ENCODE measurements at regions not wholly inside any gene's neighbourhood (a gene's known extent, or its start where the extent isn't known, plus 50 kb on each side); places are given as distances from the start of the nearest gene placed in this dataset.

DNA sequence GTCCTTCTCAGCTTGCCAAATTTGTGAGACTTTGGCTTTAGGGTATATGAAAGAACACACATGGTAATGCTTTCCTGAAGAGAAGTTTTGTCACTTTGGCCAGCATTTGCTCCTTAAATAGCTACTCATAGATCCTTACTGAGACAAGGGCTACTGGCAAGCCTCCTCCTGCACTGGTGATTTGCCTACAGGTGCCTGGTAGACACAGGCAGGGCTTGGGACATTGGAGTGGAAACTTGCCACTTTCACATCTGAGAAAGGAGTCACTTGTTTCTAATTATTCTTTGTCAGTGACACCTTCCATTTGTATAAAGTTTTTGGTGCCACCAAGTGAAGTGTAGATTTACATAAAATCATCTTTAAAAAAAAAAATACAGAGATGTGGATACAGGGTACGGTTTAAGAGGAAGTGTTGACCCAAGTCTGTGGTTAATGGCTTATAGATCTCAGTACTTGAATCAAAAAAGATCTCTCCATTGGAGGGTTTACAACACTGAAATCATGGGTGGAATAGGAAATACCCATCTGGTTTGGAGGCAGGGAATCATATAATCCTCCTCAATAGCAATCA lies 132.8 kb upstream of the GADL1 start:
- DNase-seq = no peak
- no CpG with 5 or more reads among the region's 1 CpG for WGBS (ENCODE audit: extremely low coverage, insufficient coverage, insufficient read length)
- Histone ChIP-seq H3K4me2 (ENCODE audit: low read length) (no peak overlapping the region), H3K4me1 (ENCODE audit: control insufficient read depth in 1 of 2, insufficient read depth in 2 of 2, low read length in 2 of 2) (peaks cover 5 to 6% of the 10 kb centered on the region in 2 experiments), H3K27ac (ENCODE audit: low read depth, low read length) (no peak overlapping the region), H4K12ac (ENCODE audit: low read depth, low read length) (no peak overlapping the region), H3K14ac (ENCODE audit: low read length) (no peak overlapping the region), H3K9ac (ENCODE audit: low read length) (no peak overlapping the region), H3K18ac (ENCODE audit: low read length) (no peak overlapping the region), H3K27me3 (ENCODE audit: insufficient read depth, low read length) (no peaks in the 10 kb centered on the region), H2AFZ (ENCODE audit: insufficient read depth, low read length, poor library complexity) (no peak overlapping the region), H3K79me2 (ENCODE audit: control insufficient read depth, insufficient read depth, low read length, poor library complexity) (no peaks in the 10 kb centered on the region), H3K23ac (ENCODE audit: low read length) (no peak overlapping the region), H2AK5ac (ENCODE audit: low read length) (no peak overlapping the region), H3K9me3 (ENCODE audit: insufficient read depth, low read depth, low read length) (no peaks in the 10 kb centered on the region), H3K79me1 (ENCODE audit: low read length) (no peaks in the 10 kb centered on the region), H4K8ac (ENCODE audit: low read depth, low read length) (no peak overlapping the region), H2BK5ac (ENCODE audit: low read depth, low read length, poor library complexity) (no peak overlapping the region), H2BK120ac (ENCODE audit: insufficient read depth, low read length, poor library complexity) (no peak overlapping the region), H3K4ac (ENCODE audit: low read depth, low read length) (no peak overlapping the region), H3K4me3 (ENCODE audit: low read depth, low read length) (no peak overlapping the region), H4K91ac (ENCODE audit: low read depth, low read length) (no peak overlapping the region), H2BK12ac (ENCODE audit: low read length) (no peak overlapping the region), H3K36me3 (ENCODE audit: control insufficient read depth in 1 of 2, insufficient read depth in 2 of 2, low read length in 2 of 2) (no peaks in the 10 kb centered on the region)

DNA sequence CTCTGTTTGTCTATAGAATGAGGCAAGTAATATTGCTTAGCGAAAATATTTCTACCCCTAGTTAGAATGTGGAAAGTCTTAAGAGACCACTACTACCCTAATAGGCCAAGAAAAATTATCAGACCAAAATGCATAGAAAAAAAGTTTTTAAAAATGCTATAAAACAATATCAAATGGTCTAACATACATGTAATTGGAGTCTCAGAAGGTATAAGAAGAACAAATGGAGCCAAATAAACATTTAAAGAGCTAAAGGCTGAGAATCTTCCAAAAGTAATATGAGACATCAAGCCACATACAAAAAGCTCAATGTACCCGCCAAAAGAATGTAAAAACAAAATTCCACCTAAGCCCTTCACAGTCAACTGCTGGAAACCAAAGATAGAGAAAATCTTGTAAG lies 133.5 kb upstream of the GADL1 start:
- peaks cover 5 to 6% of the 10 kb centered on the region in 2 experiments for H3K4me1 ChIP-seq (ENCODE audit: control insufficient read depth in 1 of 2, insufficient read depth in 2 of 2, low read length in 2 of 2)
- no peak overlapping the region for H2BK12ac ChIP-seq (ENCODE audit: low read length)
- no peak overlapping the region for H3K14ac ChIP-seq (ENCODE audit: low read length)
- no peaks in the 10 kb centered on the region for H3K27me3 ChIP-seq (ENCODE audit: insufficient read depth, low read length)
- no peak overlapping the region for H3K27ac ChIP-seq (ENCODE audit: low read depth, low read length)
- no peak overlapping the region for H4K8ac ChIP-seq (ENCODE audit: low read depth, low read length)
- no peak overlapping the region for H2BK5ac ChIP-seq (ENCODE audit: low read depth, low read length, poor library complexity)
- H3K36me3 ChIP-seq (ENCODE audit: control insufficient read depth in 1 of 2, insufficient read depth in 2 of 2, low read length in 2 of 2) = no peaks in the 10 kb centered on the region
- H3K4me3 ChIP-seq (ENCODE audit: low read depth, low read length) = no peak overlapping the region
- no peak overlapping the region for H4K12ac ChIP-seq (ENCODE audit: low read depth, low read length)
- H3K4ac ChIP-seq (ENCODE audit: low read depth, low read length) = no peak overlapping the region
- H2BK120ac ChIP-seq (ENCODE audit: insufficient read depth, low read length, poor library complexity) = no peak overlapping the region
- no peak overlapping the region for H3K23ac ChIP-seq (ENCODE audit: low read length)
- no peak overlapping the region for H4K91ac ChIP-seq (ENCODE audit: low read depth, low read length)
- H3K9me3 ChIP-seq (ENCODE audit: insufficient read depth, low read depth, low read length) = no peaks in the 10 kb centered on the region
- H2AK5ac ChIP-seq (ENCODE audit: low read length) = no peak overlapping the region
- H3K18ac ChIP-seq (ENCODE audit: low read length) = no peak overlapping the region
- no peak overlapping the region for H3K9ac ChIP-seq (ENCODE audit: low read length)
- no peak for DNase-seq
- no peaks in the 10 kb centered on the region for H3K79me1 ChIP-seq (ENCODE audit: low read length)
- no peak overlapping the region for H2AFZ ChIP-seq (ENCODE audit: insufficient read depth, low read length, poor library complexity)
- H3K79me2 ChIP-seq (ENCODE audit: control insufficient read depth, insufficient read depth, low read length, poor library complexity) = no peaks in the 10 kb centered on the region
- H3K4me2 ChIP-seq (ENCODE audit: low read length) = no peak overlapping the region
- WGBS (ENCODE audit: extremely low coverage, insufficient coverage, insufficient read length) = no CpG with 5 or more reads among the region's 2 CpGs

DNA sequence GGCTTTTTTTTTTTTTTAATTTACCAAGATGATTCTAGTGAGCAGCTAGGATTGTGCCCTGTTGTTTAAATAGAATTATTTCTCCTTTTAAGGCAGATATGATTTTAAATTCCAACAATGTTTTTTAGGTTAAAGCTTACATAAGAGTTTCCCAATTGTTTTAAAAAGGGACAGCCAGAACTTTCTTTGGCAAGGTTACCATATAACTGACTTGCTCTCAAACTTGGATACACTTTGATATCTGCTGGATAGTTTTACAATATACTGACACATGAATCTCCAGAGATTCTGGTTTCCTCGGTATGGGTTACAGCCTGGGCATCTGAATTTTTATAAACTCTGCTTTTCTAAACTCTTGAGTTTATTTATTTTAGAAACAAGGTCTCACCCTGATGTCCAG lies 134.3 kb upstream of the GADL1 start:
- no peak overlapping the region for H3K27ac ChIP-seq (ENCODE audit: low read depth, low read length)
- no peaks in the 10 kb centered on the region for H3K36me3 ChIP-seq (ENCODE audit: control insufficient read depth in 1 of 2, insufficient read depth in 2 of 2, low read length in 2 of 2)
- H2AK5ac ChIP-seq (ENCODE audit: low read length) = no peak overlapping the region
- H2BK120ac ChIP-seq (ENCODE audit: insufficient read depth, low read length, poor library complexity) = no peak overlapping the region
- H4K12ac ChIP-seq (ENCODE audit: low read depth, low read length) = no peak overlapping the region
- no peaks in the 10 kb centered on the region for H3K9me3 ChIP-seq (ENCODE audit: insufficient read depth, low read depth, low read length)
- no peak overlapping the region for H4K8ac ChIP-seq (ENCODE audit: low read depth, low read length)
- H2BK5ac ChIP-seq (ENCODE audit: low read depth, low read length, poor library complexity) = no peak overlapping the region
- DNase-seq = no peak
- H3K4me1 ChIP-seq (ENCODE audit: control insufficient read depth in 1 of 2, insufficient read depth in 2 of 2, low read length in 2 of 2) = peaks cover 5 to 6% of the 10 kb centered on the region in 2 experiments
- H2BK12ac ChIP-seq (ENCODE audit: low read length) = peak overlapping the region; percentile 30
- H3K4me2 ChIP-seq (ENCODE audit: low read length) = no peak overlapping the region
- H3K4ac ChIP-seq (ENCODE audit: low read depth, low read length) = no peak overlapping the region
- H3K27me3 ChIP-seq (ENCODE audit: insufficient read depth, low read length) = no peaks in the 10 kb centered on the region
- H3K18ac ChIP-seq (ENCODE audit: low read length) = no peak overlapping the region
- no CpG with 5 or more reads among the region's 1 CpG for WGBS (ENCODE audit: extremely low coverage, insufficient coverage, insufficient read length)
- H2AFZ ChIP-seq (ENCODE audit: insufficient read depth, low read length, poor library complexity) = no peak overlapping the region
- H3K9ac ChIP-seq (ENCODE audit: low read length) = no peak overlapping the region
- H3K4me3 ChIP-seq (ENCODE audit: low read depth, low read length) = no peak overlapping the region
- H3K79me1 ChIP-seq (ENCODE audit: low read length) = no peaks in the 10 kb centered on the region
- H3K14ac ChIP-seq (ENCODE audit: low read length) = no peak overlapping the region
- H3K79me2 ChIP-seq (ENCODE audit: control insufficient read depth, insufficient read depth, low read length, poor library complexity) = no peaks in the 10 kb centered on the region
- H4K91ac ChIP-seq (ENCODE audit: low read depth, low read length) = no peak overlapping the region
- H3K23ac ChIP-seq (ENCODE audit: low read length) = no peak overlapping the region

DNA sequence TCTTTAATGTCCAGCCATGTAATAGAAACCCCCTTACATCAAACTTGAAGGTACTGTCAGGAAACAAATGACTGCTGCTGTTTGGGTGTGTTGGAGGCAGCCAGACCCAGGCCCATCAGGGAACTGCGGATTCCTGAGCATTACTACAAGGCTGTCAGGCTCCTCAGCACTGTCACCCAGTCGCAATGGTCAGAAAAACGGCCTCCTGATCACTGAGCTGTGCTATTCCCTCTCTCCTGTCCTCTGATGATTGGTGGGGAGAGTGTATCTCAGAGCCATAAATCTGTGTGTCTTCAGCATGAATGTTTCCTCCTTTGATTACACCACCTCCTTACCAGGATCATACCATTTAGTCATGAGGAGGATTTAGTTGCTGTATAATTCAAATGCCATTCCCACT lies 135.2 kb upstream of the GADL1 start:
- Histone ChIP-seq H4K12ac (ENCODE audit: low read depth, low read length) (no peak overlapping the region), H3K79me2 (ENCODE audit: control insufficient read depth, insufficient read depth, low read length, poor library complexity) (no peaks in the 10 kb centered on the region), H3K4me1 (ENCODE audit: control insufficient read depth in 1 of 2, insufficient read depth in 2 of 2, low read length in 2 of 2) (peaks cover 5 to 6% of the 10 kb centered on the region in 2 experiments), H3K9ac (ENCODE audit: low read length) (no peak overlapping the region), H2AK5ac (ENCODE audit: low read length) (no peak overlapping the region), H2BK5ac (ENCODE audit: low read depth, low read length, poor library complexity) (no peak overlapping the region), H3K9me3 (ENCODE audit: insufficient read depth, low read depth, low read length) (no peaks in the 10 kb centered on the region), H3K79me1 (ENCODE audit: low read length) (no peaks in the 10 kb centered on the region), H3K36me3 (ENCODE audit: control insufficient read depth in 1 of 2, insufficient read depth in 2 of 2, low read length in 2 of 2) (no peaks in the 10 kb centered on the region), H4K8ac (ENCODE audit: low read depth, low read length) (no peak overlapping the region), H3K27ac (ENCODE audit: low read depth, low read length) (no peak overlapping the region), H3K18ac (ENCODE audit: low read length) (no peak overlapping the region), H3K4ac (ENCODE audit: low read depth, low read length) (no peak overlapping the region), H4K91ac (ENCODE audit: low read depth, low read length) (no peak overlapping the region), H3K4me2 (ENCODE audit: low read length) (no peak overlapping the region), H3K14ac (ENCODE audit: low read length) (no peak overlapping the region), H3K4me3 (ENCODE audit: low read depth, low read length) (no peak overlapping the region), H2BK12ac (ENCODE audit: low read length) (no peak overlapping the region), H2BK120ac (ENCODE audit: insufficient read depth, low read length, poor library complexity) (no peak overlapping the region), H3K27me3 (ENCODE audit: insufficient read depth, low read length) (no peaks in the 10 kb centered on the region), H3K23ac (ENCODE audit: low read length) (no peak overlapping the region), H2AFZ (ENCODE audit: insufficient read depth, low read length, poor library complexity) (no peak overlapping the region)
- DNase-seq = no peak
- no CpG with 5 or more reads among the region's 3 CpGs for WGBS (ENCODE audit: extremely low coverage, insufficient coverage, insufficient read length)

All from trophoblast cell (in vitro differentiated cells and primary cell).